ENCODE measurements at regions not wholly inside any gene's neighbourhood (a gene's known extent, or its start where the extent isn't known, plus 50 kb on each side); places are given as distances from the start of the nearest gene placed in this dataset.

GRCh38 chr3:177743173-177743890, 546.0 kb upstream of the TBL1XR1 start:
- Histone ChIP-seq H2BK15ac (ENCODE audit: low read length) (no peak overlapping the region), H3K56ac (replicated peaks; ENCODE audit: insufficient read length, low read depth, low read length) (no peak overlapping the region), H3K23ac (ENCODE audit: insufficient read length) (no peak overlapping the region), H3K4me1 (replicated peaks in 1 of 4; ENCODE audit: control insufficient read depth in 3 of 4, insufficient read depth in 4 of 4, low read length in 3 of 4) (peaks cover 0 to 4% (median 0%) of the 10 kb centered on the region in 4 experiments; a peak in 1 of 7 replicates), H4K8ac (ENCODE audit: extremely low read depth, insufficient read depth, low read length) (no peak overlapping the region), H2AK5ac (ENCODE audit: low read depth, low read length) (no peak overlapping the region), H3K9ac (replicated peaks in 1 of 4; ENCODE audit: extremely low read depth in 1 of 4, low read depth in 3 of 4, low read length in 3 of 4) (no peak overlapping the region), H3K27ac (ENCODE audit: low read depth, low read length) (no peak overlapping the region), H3K27me3 (replicated peaks in 1 of 4; ENCODE audit: control insufficient read depth in 3 of 4, extremely low read depth in 1 of 4, insufficient read depth in 3 of 4, low read length in 3 of 4) (no peaks in the 10 kb centered on the region), H3K4me2 (ENCODE audit: insufficient read depth in 1 of 2, low read depth in 2 of 2, low read length in 2 of 2) (no peak overlapping the region), H2BK20ac (ENCODE audit: low read length) (no peak overlapping the region), H4K91ac (replicated peaks; ENCODE audit: insufficient read length, low read length) (no peak overlapping the region), H4K5ac (ENCODE audit: insufficient read length, low read depth, low read length) (no peak overlapping the region), H3K14ac (ENCODE audit: insufficient read length) (no peak overlapping the region), H3K18ac (ENCODE audit: extremely low read depth, low read length) (no peak overlapping the region), H3K9me3 (ENCODE audit: insufficient read depth in 2 of 2, low read depth in 1 of 2, low read length in 1 of 2) (no peaks in the 10 kb centered on the region), H4K20me1 (replicated peaks in 1 of 2; ENCODE audit: control insufficient read depth in 1 of 2, insufficient read depth in 2 of 2, low read length in 2 of 2) (no peaks in the 10 kb centered on the region), H3K79me2 (ENCODE audit: control insufficient read depth in 1 of 2, insufficient read depth in 2 of 2, low read length in 2 of 2) (no peaks in the 10 kb centered on the region), H2AFZ (ENCODE audit: low read length) (no peak overlapping the region), H2BK12ac (ENCODE audit: low read depth, low read length) (no peak overlapping the region), H3K79me1 (ENCODE audit: low read depth, low read length) (no peaks in the 10 kb centered on the region), H3K23me2 (ENCODE audit: low read depth, low read length) (no peaks in the 10 kb centered on the region; the same call in 1 of the 2 replicates), H2BK5ac (ENCODE audit: low read depth, low read length) (no peak overlapping the region), H2BK120ac (replicated peaks; ENCODE audit: low read depth, low read length) (no peak overlapping the region), H3K4me3 (ENCODE audit: extremely low read depth in 1 of 4, insufficient read depth in 2 of 4, low read depth in 3 of 4, low read length in 4 of 4) (no peak overlapping the region), H3K4ac (replicated peaks; ENCODE audit: insufficient read length, low read depth, low read length) (no peak overlapping the region), H3K36me3 (ENCODE audit: control insufficient read depth in 2 of 4, insufficient read depth in 4 of 4, low read length in 3 of 4) (no peaks in the 10 kb centered on the region)
- ChIA-PET POLR2A (ENCODE audit: partially characterized antibody) (interaction anchor here (0.6 kb wide), 1 partner anchor 319 kb away, joined by 3 read pairs; no protein-coding TSS in a partner anchor), CTCF (ENCODE audit: partially characterized antibody) (interaction anchor here (0.9 to 1.2 kb wide), 2 partner anchors 12 to 544 kb away, joined by 3 read pairs; no protein-coding TSS in a partner anchor)
- WGBS, 2 experiments (ENCODE audit: extremely low coverage in 1 of 2, insufficient coverage in 1 of 2, insufficient read length in 1 of 2, insufficient replicate concordance in 2 of 2, low coverage in 1 of 2, low lambda C conversion rate in 2 of 2, missing lambda C conversion rate in 1 of 2), result 61% methylated on average over 3 of the region's 3 CpGs; no CpG with 5 or more reads in 1 of the 2 experiments
- no peak for DNase-seq (ENCODE audit: low read depth in 1 of 2, low spot score in 2 of 2)
- FAIRE-seq, result no peak
- TF ChIP-seq SP2 (IDR thresholded peaks at IDR 0.05; ENCODE audit: low read length) (no peak), EZH2 (IDR thresholded peaks at IDR 0.05; ENCODE audit: low read depth, low read length, severe bottlenecking) (no peak), RFX5 (IDR thresholded peaks at IDR 0.05; ENCODE audit: borderline replicate concordance, low read depth, low read length) (no peak), EGR1 (IDR thresholded peaks at IDR 0.05; ENCODE audit: borderline replicate concordance, low read depth, low read length) (no peak), SIN3A (conservative IDR thresholded peaks at IDR 0.05 in 1 of 2, IDR thresholded peaks at IDR 0.05 in 1 of 2; ENCODE audit: low read depth in 1 of 2, low read length in 2 of 2) (no peak), KDM4A (IDR thresholded peaks at IDR 0.05; ENCODE audit: low read depth, low read length, severe bottlenecking) (no peak), CTBP2 (IDR thresholded peaks at IDR 0.05; ENCODE audit: borderline replicate concordance, insufficient read depth, insufficient read length, low read length) (no peak), TCF12 (IDR thresholded peaks at IDR 0.05; ENCODE audit: low read depth, low read length) (no peak), KDM5A (IDR thresholded peaks at IDR 0.05; ENCODE audit: low read length) (no peak), KDM1A (IDR thresholded peaks at IDR 0.05; ENCODE audit: borderline replicate concordance, low read length) (no peak), USF2 (IDR thresholded peaks at IDR 0.05; ENCODE audit: low read length) (no peak), SIRT6 (IDR thresholded peaks at IDR 0.05; ENCODE audit: low read length) (no peak)
